H9 (cell line): ENCODE measurements at regions not wholly inside any gene's neighbourhood (a gene's known extent, or its start where the extent isn't known, plus 50 kb on each side); places are given as distances from the start of the nearest gene placed in this dataset.

Source experiments
- DNase-seq: peaks from one replicate; pipeline ENCODE4 v3.0.0-alpha.2; 2017
- H2AFZ ChIP-seq: one replicate; pipeline ENCODE4 v1.6.1; 2013; ENCODE audit warnings: mild to moderate bottlenecking, low read length, control low read depth, moderate library complexity
- H2AK5ac ChIP-seq: 2 replicates; pipeline ENCODE4 v1.6.1; 2013; ENCODE audit warnings: low read length, control low read depth, mixed read lengths; ENCODE audit not compliant: insufficient read length
- H2BK120ac ChIP-seq: one replicate; pipeline ENCODE4 v1.6.1; 2013; ENCODE audit warnings: low read depth, mild to moderate bottlenecking, low read length, control low read depth, inconsistent platforms; ENCODE audit not compliant: poor library complexity, severe bottlenecking
- H2BK12ac ChIP-seq: 2 replicates; pipeline ENCODE4 v1.6.1; 2013; ENCODE audit warnings: low read length, control low read depth, mixed read lengths, low read depth; ENCODE audit not compliant: insufficient read length
- H2BK15ac ChIP-seq: 2 replicates; pipeline ENCODE4 v1.6.1; 2013; ENCODE audit warnings: low read depth, low read length, control low read depth
- H2BK20ac ChIP-seq: one replicate; pipeline ENCODE4 v1.6.1; 2013; ENCODE audit warnings: low read depth, mild to moderate bottlenecking, low read length, control low read depth, inconsistent platforms; ENCODE audit not compliant: poor library complexity, severe bottlenecking
- H2BK5ac ChIP-seq: 2 replicates; pipeline ENCODE4 v1.6.1; 2013; ENCODE audit warnings: low read length, control low read depth, mixed read lengths; ENCODE audit not compliant: insufficient read length
- H3K14ac ChIP-seq: 2 replicates; pipeline ENCODE4 v1.6.1; 2013; ENCODE audit warnings: low read length, control low read depth; ENCODE audit not compliant: insufficient read depth
- H3K18ac ChIP-seq: 2 replicates; pipeline ENCODE4 v1.6.1; 2013; ENCODE audit warnings: low read depth, mild to moderate bottlenecking, mixed read lengths, low read length, control low read depth; ENCODE audit not compliant: insufficient read length
- H3K23ac ChIP-seq: 2 replicates; pipeline ENCODE4 v1.6.1; 2013; ENCODE audit warnings: low read length, control low read depth, mixed read lengths, low read depth; ENCODE audit not compliant: insufficient read length
- H3K23me2 ChIP-seq: 2 replicates; pipeline ENCODE4 v1.6.1; 2013; ENCODE audit warnings: low read depth, mild to moderate bottlenecking, mixed read lengths, low read length, control low read depth; ENCODE audit not compliant: insufficient read length, poor library complexity, severe bottlenecking
- H3K27ac ChIP-seq: 2 replicates; pipeline ENCODE4 v1.5.1; 2013; ENCODE audit warnings: low read length, control low read depth, mixed read lengths, low read depth; ENCODE audit not compliant: insufficient read length
- H3K27me3 ChIP-seq: 2 replicates; pipeline ENCODE4 v1.6.1; 2013; ENCODE audit warnings: low read length, control low read depth, inconsistent platforms; ENCODE audit not compliant: insufficient read depth
- H3K4ac ChIP-seq: 2 replicates; pipeline ENCODE4 v1.6.1; 2013; ENCODE audit warnings: low read depth, mild to moderate bottlenecking, control low read depth, inconsistent platforms, low read length, moderate library complexity
- H3K4me1 ChIP-seq: 2 replicates; pipeline ENCODE4 v1.6.1; 2013; ENCODE audit warnings: low read length, control low read depth, inconsistent platforms; ENCODE audit not compliant: insufficient read depth
- H3K4me2 ChIP-seq: 2 replicates; pipeline ENCODE4 v1.6.1; 2013; ENCODE audit warnings: low read length, control low read depth, mixed read lengths; ENCODE audit not compliant: insufficient read length, insufficient read depth
- H3K56ac ChIP-seq: 2 replicates; pipeline ENCODE4 v1.6.1; 2013; ENCODE audit warnings: low read depth, mild to moderate bottlenecking, mixed read lengths, low read length, control low read depth; ENCODE audit not compliant: insufficient read length
- H3K79me1 ChIP-seq: 2 replicates; pipeline ENCODE4 v1.6.1; 2013; ENCODE audit warnings: low read depth, mild to moderate bottlenecking, moderate library complexity, low read length, control low read depth, inconsistent platforms; ENCODE audit not compliant: insufficient read depth, poor library complexity, severe bottlenecking
- H3K79me2 ChIP-seq: 2 replicates; pipeline ENCODE4 v1.6.1; 2013; ENCODE audit warnings: low read length, control low read depth, inconsistent platforms; ENCODE audit not compliant: insufficient read depth
- H3K9ac ChIP-seq: 2 replicates; pipeline ENCODE4 v1.6.1; 2013; ENCODE audit warnings: low read length, control low read depth, mixed read lengths; ENCODE audit not compliant: insufficient read length; ENCODE audit errors: extremely low read depth
- H3K9me3 ChIP-seq: one replicate; pipeline ENCODE4 v1.6.1; 2013; ENCODE audit warnings: low read depth, low read length, inconsistent platforms; ENCODE audit not compliant: control insufficient read depth
- H3T11ph ChIP-seq: one replicate; pipeline ENCODE4 v1.6.1; 2013; ENCODE audit warnings: mild to moderate bottlenecking, low read length, control low read depth, inconsistent platforms
- H4K20me1 ChIP-seq: one replicate; pipeline ENCODE4 v1.6.1; 2013; ENCODE audit not compliant: control insufficient read depth, insufficient read length, insufficient read depth
- H4K5ac ChIP-seq: 2 replicates; pipeline ENCODE4 v1.6.1; 2013; ENCODE audit warnings: low read depth, mild to moderate bottlenecking, mixed read lengths, low read length, control low read depth; ENCODE audit not compliant: insufficient read length
- H4K8ac ChIP-seq: replicated peaks from 2 replicates; pipeline ENCODE4 v1.6.1; 2013; ENCODE audit warnings: low read length, control low read depth, mixed read lengths, low read depth; ENCODE audit not compliant: insufficient read length
- H4K91ac ChIP-seq: 2 replicates; pipeline ENCODE4 v1.6.1; 2013; ENCODE audit warnings: low read depth, mild to moderate bottlenecking, moderate library complexity, mixed read lengths, low read length, control low read depth; ENCODE audit not compliant: insufficient read length
- H3K27ac Mint-ChIP-seq, 3 experiments: 2 replicates in 2 of 3; 3 replicates in 1 of 3; pipeline ENCODE4 v1.8.0; 2020 to 2021; ENCODE audit warnings: mixed read lengths in 3 of 3, mild to moderate bottlenecking in 1 of 3, moderate library complexity in 1 of 3
- H3K27me3 Mint-ChIP-seq: 2 replicates; pipeline ENCODE4 v1.8.0; 2021; ENCODE audit warnings: low read depth, mild to moderate bottlenecking, moderate library complexity, mixed read lengths
- H3K36me3 Mint-ChIP-seq, 3 experiments: 2 replicates in 2 of 3; 3 replicates in 1 of 3; pipeline ENCODE4 v1.8.0; 2020 to 2021; ENCODE audit warnings: low read depth in 3 of 3, mixed read lengths in 3 of 3; ENCODE audit not compliant: insufficient read depth in 1 of 3
- H3K4me1 Mint-ChIP-seq, 2 experiments: 2 replicates each; pipeline ENCODE4 v1.8.0; 2020; ENCODE audit warnings: mixed read lengths in 2 of 2
- H3K4me3 Mint-ChIP-seq, 2 experiments: 2 replicates in 1 of 2; 3 replicates in 1 of 2; pipeline ENCODE4 v1.8.0; 2020 to 2021; ENCODE audit warnings: mild to moderate bottlenecking in 2 of 2, mixed read lengths in 2 of 2, moderate library complexity in 1 of 2
- H3K9me3 Mint-ChIP-seq, 2 experiments: 2 replicates in 1 of 2; 3 replicates in 1 of 2; pipeline ENCODE4 v1.8.0; 2020; ENCODE audit warnings: mild to moderate bottlenecking in 2 of 2, mixed read lengths in 2 of 2, moderate library complexity in 1 of 2
- WGBS: extraction: QIAGEN DNeasy Blood & Tissue Kit; methylation state at CpG from one replicate; pipeline ENCODE4 v1.1.7; 2013; ENCODE audit warnings: missing lambda C conversion rate, low lambda C conversion rate, mixed read lengths; ENCODE audit not compliant: insufficient read length; ENCODE audit errors: extremely low coverage; 5-methylcytosine and 5-hydroxymethylcytosine counted together
- TF ChIP-seq, protein P1 (sequence below): fragments of 200-600 bp; sonication (generic); conservative IDR thresholded peaks from 3 replicates; pipeline ENCODE4 v1.8.0; 2021; ENCODE audit warnings: antibody characterized with exemption, mild to moderate bottlenecking

DNA sequence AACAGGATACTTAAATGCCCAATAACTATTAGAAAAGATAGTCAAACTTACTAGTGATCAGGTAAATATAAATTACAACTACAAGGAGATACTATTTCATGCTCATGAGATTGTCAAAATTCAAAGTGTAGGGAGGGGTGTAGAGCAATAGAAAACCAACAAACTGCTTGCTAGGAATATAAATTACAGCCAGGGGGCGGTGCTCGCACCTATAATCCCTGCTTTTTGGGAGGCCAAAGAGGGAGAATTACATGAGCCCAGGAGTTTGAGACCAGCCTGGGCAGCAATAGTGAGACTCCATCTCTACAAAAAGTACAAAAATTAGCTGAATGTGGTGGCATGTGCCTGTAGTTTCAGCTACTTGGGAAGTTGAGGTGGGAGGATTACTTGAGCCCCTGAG lies 556.5 kb upstream of the NR3C2 start:
- peaks cover 4 to 6% of the 10 kb centered on the region in 2 experiments; a peak in 3 of 4 replicates for H3K4me1 Mint-ChIP-seq
- H3T11ph ChIP-seq: no peak overlapping the region

More for the DNA sequence above, 556.5 kb upstream of the NR3C2 start:
- Histone ChIP-seq H3K9me3 (no peaks in the 10 kb centered on the region), H4K5ac (no peak overlapping the region), H2AFZ (no peak overlapping the region), H3K56ac (no peak overlapping the region), H3K23ac (no peak overlapping the region), H3K79me1 (no peaks in the 10 kb centered on the region), H4K91ac (no peak overlapping the region), H3K79me2 (no peaks in the 10 kb centered on the region), H3K23me2 (no peaks in the 10 kb centered on the region), H3K27ac (no peak overlapping the region), H4K20me1 (no peaks in the 10 kb centered on the region), H2BK5ac (no peak overlapping the region), H3K4me1 (no peaks in the 10 kb centered on the region), H2BK120ac (no peak overlapping the region), H3K18ac (no peak overlapping the region), H3K9ac (no peak overlapping the region), H3K4me2 (no peak overlapping the region), H3K14ac (no peak overlapping the region), H2AK5ac (no peak overlapping the region), H2BK20ac (no peak overlapping the region), H2BK15ac (no peak overlapping the region), H4K8ac (no peak overlapping the region), H2BK12ac (no peak overlapping the region), H3K4ac (no peak overlapping the region), H3K27me3 (no peaks in the 10 kb centered on the region)
- no peaks in the 10 kb centered on the region for H3K36me3 Mint-ChIP-seq
- no peaks in the 10 kb centered on the region for H3K27me3 Mint-ChIP-seq
- no peak overlapping the region for H3K4me3 Mint-ChIP-seq
- H3K27ac Mint-ChIP-seq: no peak overlapping the region
- peak; percentile 58 for DNase-seq
- WGBS: no CpG with 5 or more reads among the region's 2 CpGs
- H3K9me3 Mint-ChIP-seq: no peaks in the 10 kb centered on the region
- TF ChIP-seq, protein P1, sequence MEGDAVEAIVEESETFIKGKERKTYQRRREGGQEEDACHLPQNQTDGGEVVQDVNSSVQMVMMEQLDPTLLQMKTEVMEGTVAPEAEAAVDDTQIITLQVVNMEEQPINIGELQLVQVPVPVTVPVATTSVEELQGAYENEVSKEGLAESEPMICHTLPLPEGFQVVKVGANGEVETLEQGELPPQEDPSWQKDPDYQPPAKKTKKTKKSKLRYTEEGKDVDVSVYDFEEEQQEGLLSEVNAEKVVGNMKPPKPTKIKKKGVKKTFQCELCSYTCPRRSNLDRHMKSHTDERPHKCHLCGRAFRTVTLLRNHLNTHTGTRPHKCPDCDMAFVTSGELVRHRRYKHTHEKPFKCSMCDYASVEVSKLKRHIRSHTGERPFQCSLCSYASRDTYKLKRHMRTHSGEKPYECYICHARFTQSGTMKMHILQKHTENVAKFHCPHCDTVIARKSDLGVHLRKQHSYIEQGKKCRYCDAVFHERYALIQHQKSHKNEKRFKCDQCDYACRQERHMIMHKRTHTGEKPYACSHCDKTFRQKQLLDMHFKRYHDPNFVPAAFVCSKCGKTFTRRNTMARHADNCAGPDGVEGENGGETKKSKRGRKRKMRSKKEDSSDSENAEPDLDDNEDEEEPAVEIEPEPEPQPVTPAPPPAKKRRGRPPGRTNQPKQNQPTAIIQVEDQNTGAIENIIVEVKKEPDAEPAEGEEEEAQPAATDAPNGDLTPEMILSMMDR: peak; percentile 81
